Lung (tissue), 11 donors: ENCODE measurements at regions not wholly inside any gene's neighbourhood (a gene's known extent, or its start where the extent isn't known, plus 50 kb on each side); places are given as distances from the start of the nearest gene placed in this dataset.

Source experiments
- ATAC-seq: fragments of 200-7000 bp; cut with Tn5 transposase; one replicate; pipeline ENCODE4 v1.9.1; 2020; ENCODE audit warnings: moderate number of reproducible peaks; ENCODE audit not compliant: insufficient read depth, low FRiP score
- DNase-seq, 3 donors: peaks; one replicate each; pipeline ENCODE4 v3.0.0-alpha.2; 2013 to 2017
- H3K27ac ChIP-seq, 2 donors: one replicate each; pipeline ENCODE4 v1.5.1; 2013; ENCODE audit warnings: mild to moderate bottlenecking in 2 of 2, moderate library complexity in 2 of 2, control low read depth in 1 of 2, inconsistent platforms in 1 of 2, low read depth in 1 of 2, low read length in 1 of 2
- H3K27me3 ChIP-seq, 3 donors: one replicate each; pipeline ENCODE4 v1.5.1; 2013; ENCODE audit warnings: low read length in 2 of 3; ENCODE audit not compliant: control insufficient read depth in 3 of 3, insufficient read depth in 3 of 3
- H3K36me3 ChIP-seq, 4 donors: one replicate each; pipeline ENCODE4 v1.5.1; 2013; ENCODE audit warnings: low read length in 4 of 4, mild to moderate bottlenecking in 1 of 4, moderate library complexity in 1 of 4; ENCODE audit not compliant: control insufficient read depth in 4 of 4, insufficient read depth in 4 of 4
- H3K4me1 ChIP-seq, 5 donors: one replicate each; pipeline ENCODE4 v1.5.1; 2013; ENCODE audit warnings: low read length in 5 of 5, mild to moderate bottlenecking in 2 of 5, moderate library complexity in 1 of 5; ENCODE audit not compliant: control insufficient read depth in 5 of 5, insufficient read depth in 5 of 5
- H3K4me3 ChIP-seq: one replicate; pipeline ENCODE4 v1.5.1; 2013; ENCODE audit warnings: mild to moderate bottlenecking, control low read depth, moderate library complexity
- H3K9ac ChIP-seq, 2 donors: one replicate each; pipeline ENCODE4 v1.5.1; 2013; ENCODE audit warnings: low read length in 2 of 2, control low read depth in 1 of 2; ENCODE audit not compliant: insufficient read depth in 1 of 2
- H3K9me3 ChIP-seq, 4 donors: one replicate each; pipeline ENCODE4 v1.5.1; 2013; ENCODE audit warnings: low read length in 3 of 4, mild to moderate bottlenecking in 1 of 4, moderate library complexity in 1 of 4; ENCODE audit not compliant: control insufficient read depth in 4 of 4, insufficient read depth in 3 of 4
- CTCF ChIP-seq: IDR thresholded peaks from 2 replicates; pipeline ENCODE4 v1.5.1; 2012; ENCODE audit warnings: mild to moderate bottlenecking; ENCODE audit errors: control extremely low read depth, extremely low read depth
- WGBS, 2 donors: extraction: QIAGEN DNeasy Blood & Tissue Kit; methylation state at CpG; one replicate each; pipeline ENCODE4 v1.1.7; 2013; 5-methylcytosine and 5-hydroxymethylcytosine counted together
- donor health status: control.
- donor health status: control.
- donor health status: Bipolar disorder and iron deficiency.
- donor health status: healthy.
- donor health status: DM: yes; HTN: yes; CAD: no.

- Histone ChIP-seq H3K36me3 (no peaks in the 10 kb centered on the region), H3K4me3 (no peak overlapping the region), H3K4me1 (peaks cover 0 to 1% (median 0%) of the 10 kb centered on the region in 5 donors), H3K9me3 (no peaks in the 10 kb centered on the region), H3K27me3 (no peaks in the 10 kb centered on the region), H3K27ac (no peak overlapping the region), H3K9ac (no peak overlapping the region)
- TF ChIP-seq CTCF, result no peak
- ATAC-seq (no peak), DNase-seq (no peak)
- WGBS, 2 donors, result 82 to 86% methylated on average over 11 of the region's 11 CpGs
Observed at GRCh38 chr7:140267381-140268226, 90.8 kb upstream of the KDM7A start.

GRCh38 chr7:140263277-140263676, 86.5 kb upstream of the KDM7A start:
- no peaks in the 10 kb centered on the region for H3K9me3 ChIP-seq
- peaks cover 0 to 6% (median 0%) of the 10 kb centered on the region in 5 donors for H3K4me1 ChIP-seq
- 37 to 62% methylated on average over 6 of the region's 6 CpGs for WGBS, 2 donors
- no peak for TF ChIP-seq CTCF
- no peaks in the 10 kb centered on the region for H3K36me3 ChIP-seq
- DNase-seq (no peak), ATAC-seq (no peak)
- H3K27ac ChIP-seq, result no peak overlapping the region
- no peaks in the 10 kb centered on the region for H3K27me3 ChIP-seq
- no peak overlapping the region for H3K9ac ChIP-seq
- no peak overlapping the region for H3K4me3 ChIP-seq

GRCh38 chr7:140262242-140262903, 85.6 kb upstream of the KDM7A start:
- ATAC-seq (no peak), DNase-seq (no peak)
- no peaks in the 10 kb centered on the region for H3K27me3 ChIP-seq
- H3K27ac ChIP-seq, result no peak overlapping the region
- H3K9me3 ChIP-seq, result no peaks in the 10 kb centered on the region
- no peak overlapping the region for H3K9ac ChIP-seq
- TF ChIP-seq CTCF, result no peak
- H3K4me1 ChIP-seq, result peaks cover 0 to 6% (median 0%) of the 10 kb centered on the region in 5 donors
- H3K36me3 ChIP-seq, result no peaks in the 10 kb centered on the region
- H3K4me3 ChIP-seq, result no peak overlapping the region
- 91 to 94% methylated on average over 6 of the region's 6 CpGs for WGBS, 2 donors
